Thyroid gland (tissue), 4 donors: ENCODE measurements at regions not wholly inside any gene's neighbourhood (a gene's known extent, or its start where the extent isn't known, plus 50 kb on each side); places are given as distances from the start of the nearest gene placed in this dataset.

Experiments
- DNase-seq, 2 donors: peaks; one replicate each; pipeline ENCODE4 v3.0.0-alpha.2; 2019
- H3K27ac ChIP-seq, 3 donors: fragments of 200-600 bp; sonication (generic); 1 replicate in 2 of 3; 2 replicates in 1 of 3; pipeline ENCODE4 v1.5.1; 2016 to 2019; ENCODE audit warnings: mild to moderate bottlenecking in 1 of 3, moderate library complexity in 1 of 3
- H3K27me3 ChIP-seq: fragments of 200-600 bp; sonication (generic); one replicate; pipeline ENCODE4 v1.5.1; 2019
- H3K36me3 ChIP-seq, 2 donors: fragments of 200-600 bp; sonication (generic); one replicate each; pipeline ENCODE4 v1.5.1; 2016 to 2019
- H3K4me1 ChIP-seq, 2 donors: fragments of 200-600 bp; sonication (generic); one replicate each; pipeline ENCODE4 v1.5.1; 2017 to 2019
- H3K4me3 ChIP-seq, 3 donors: fragments of 200-600 bp; sonication (generic); replicated peaks in 1 of 3; 1 replicate in 2 of 3; 2 replicates in 1 of 3; pipeline ENCODE4 v1.5.1; 2016; ENCODE audit warnings: mild to moderate bottlenecking in 1 of 3
- H3K9me3 ChIP-seq: fragments of 200-600 bp; sonication (generic); one replicate; pipeline ENCODE4 v1.5.1; 2017
- CTCF ChIP-seq, 6 experiments: fragments of 200-600 bp in 3 of 6; fragments of 450-650 bp in 3 of 6; sonication (generic) in 3 of 6; IDR thresholded peaks; one replicate each; pipeline ENCODE4 v1.5.1; 2016 to 2019; ENCODE audit warnings: antibody characterized with exemption in 6 of 6, mild to moderate bottlenecking in 2 of 6, inconsistent platforms in 1 of 6, moderate library complexity in 1 of 6
- POLR2A ChIP-seq, 2 donors: fragments of 450-650 bp; IDR thresholded peaks; one replicate each; pipeline ENCODE4 v1.6.1; 2017; ENCODE audit warnings: antibody characterized with exemption in 2 of 2, mild to moderate bottlenecking in 2 of 2, moderate library complexity in 1 of 2
- WGBS, 2 donors: methylation state at CpG; one replicate each; pipeline ENCODE4 v1.1.5; 2017; 5-methylcytosine and 5-hydroxymethylcytosine counted together
- intact Hi-C: fragments of 100-400 bp; cut with DNase I; formaldehyde crosslinking; loops from one replicate; pipeline ENCODE4 v1.15.1; 2023

DNA sequence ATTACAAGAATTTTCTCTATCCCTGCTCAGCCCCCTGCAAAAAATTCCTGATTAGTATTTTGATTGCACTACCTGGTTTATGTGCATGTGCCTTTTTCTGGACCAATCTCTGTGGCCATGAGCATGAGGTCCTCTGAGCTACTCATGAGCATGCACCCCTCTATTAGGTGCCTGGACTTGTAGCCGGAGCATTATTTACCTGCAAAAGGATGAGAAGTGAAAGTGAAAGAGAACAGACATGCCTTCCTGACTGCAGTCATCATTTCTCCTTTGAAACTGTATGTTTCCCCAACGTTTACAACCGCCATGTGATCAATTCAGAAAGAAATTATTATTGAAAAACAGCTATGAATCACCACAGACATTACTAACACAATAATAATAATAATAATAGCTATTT lies 1008.8 kb downstream of the ROBO2 start:
- Histone ChIP-seq H3K27ac (no peak overlapping the region), H3K4me1 (no peaks in the 10 kb centered on the region), H3K27me3 (no peaks in the 10 kb centered on the region), H3K4me3 (no peak overlapping the region), H3K36me3 (no peaks in the 10 kb centered on the region), H3K9me3 (no peaks in the 10 kb centered on the region)
- DNase-seq, result no peak
- no peak for TF ChIP-seq CTCF (IDR thresholded peaks at IDR 0.05)
- TF ChIP-seq POLR2A (IDR thresholded peaks at IDR 0.05), result no peak
- intact Hi-C loops, result no loop called here
- 76 to 77% methylated on average over 3 of the region's 3 CpGs for WGBS, 2 donors

DNA sequence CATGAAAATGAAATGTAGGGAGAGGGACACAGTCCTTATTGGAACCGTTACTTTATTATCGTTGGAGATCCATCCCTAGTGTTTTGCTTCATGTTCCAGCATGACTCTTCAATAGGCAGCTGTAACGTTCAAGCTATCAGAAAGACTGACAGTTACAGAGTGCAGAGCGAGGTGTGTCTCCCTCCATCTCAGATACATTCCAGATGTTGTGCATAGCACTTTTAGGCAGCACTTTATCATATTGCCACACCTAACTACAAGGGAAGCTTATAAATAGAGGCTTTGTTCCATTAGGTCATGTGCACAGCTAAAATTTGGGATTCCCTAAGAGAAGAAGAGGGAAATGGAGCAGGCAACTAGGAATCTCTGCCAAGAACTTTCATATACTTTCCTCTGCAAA lies 1009.6 kb downstream of the ROBO2 start:
- DNase-seq, result no peak
- TF ChIP-seq CTCF (IDR thresholded peaks at IDR 0.05) (no peak), POLR2A (IDR thresholded peaks at IDR 0.05) (no peak)
- H3K4me1 ChIP-seq, result no peaks in the 10 kb centered on the region
- 90% methylated on average over 4 of the region's 4 CpGs for WGBS, 2 donors
- no peaks in the 10 kb centered on the region for H3K9me3 ChIP-seq
- no peaks in the 10 kb centered on the region for H3K36me3 ChIP-seq
- intact Hi-C loops, result no loop called here
- H3K27ac ChIP-seq, result no peak overlapping the region
- H3K27me3 ChIP-seq, result no peaks in the 10 kb centered on the region
- no peak overlapping the region for H3K4me3 ChIP-seq

- WGBS, 2 donors, result 75 to 81% methylated on average over 4 of the region's 4 CpGs
- no peak overlapping the region for H3K4me3 ChIP-seq
- H3K36me3 ChIP-seq, result no peaks in the 10 kb centered on the region
- intact Hi-C loops, result no loop called here
- H3K4me1 ChIP-seq, result no peaks in the 10 kb centered on the region
- H3K9me3 ChIP-seq, result no peaks in the 10 kb centered on the region
- no peak overlapping the region for H3K27ac ChIP-seq
- H3K27me3 ChIP-seq, result no peaks in the 10 kb centered on the region
- DNase-seq, result no peak
- TF ChIP-seq CTCF (IDR thresholded peaks at IDR 0.05) (no peak), POLR2A (IDR thresholded peaks at IDR 0.05) (no peak)
Measured at GRCh38 chr3:78050276-78051065, 1010.6 kb downstream of the ROBO2 start.

DNA sequence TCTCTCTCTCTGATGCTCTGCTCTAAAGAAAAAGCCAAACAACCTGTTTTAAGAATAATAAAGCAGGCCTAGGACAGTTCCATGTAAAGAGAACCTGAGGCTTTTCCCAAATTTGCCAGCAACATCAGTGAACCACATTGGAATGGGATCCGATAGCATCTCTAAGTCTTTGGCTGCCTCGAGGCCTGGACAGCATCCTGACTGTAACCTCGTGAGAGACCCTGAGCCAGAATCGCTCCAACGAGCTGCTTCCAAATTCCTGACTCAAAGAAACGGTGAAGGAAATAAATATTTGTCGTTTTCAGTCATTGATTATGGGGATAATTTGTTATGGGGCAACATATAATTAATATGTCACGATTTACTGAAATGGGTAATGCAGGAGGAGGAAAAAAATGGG lies 1012.8 kb downstream of the ROBO2 start:
- no peak overlapping the region for H3K4me3 ChIP-seq
- H3K27ac ChIP-seq, result no peak overlapping the region
- H3K4me1 ChIP-seq, result no peaks in the 10 kb centered on the region
- no peak for DNase-seq
- no peaks in the 10 kb centered on the region for H3K27me3 ChIP-seq
- H3K36me3 ChIP-seq, result no peaks in the 10 kb centered on the region
- intact Hi-C loops, result no loop called here
- TF ChIP-seq CTCF (IDR thresholded peaks at IDR 0.05) (no peak), POLR2A (IDR thresholded peaks at IDR 0.05) (no peak)
- no peaks in the 10 kb centered on the region for H3K9me3 ChIP-seq
- 85 to 93% methylated on average over 8 of the region's 8 CpGs for WGBS, 2 donors

GRCh38 chr3:78066287-78066686 lies 1026.4 kb downstream of the ROBO2 start:
- Histone ChIP-seq H3K27ac (no peak overlapping the region), H3K36me3 (no peaks in the 10 kb centered on the region), H3K9me3 (no peaks in the 10 kb centered on the region), H3K4me3 (no peak overlapping the region), H3K4me1 (no peaks in the 10 kb centered on the region), H3K27me3 (no peaks in the 10 kb centered on the region)
- intact Hi-C loops, result no loop called here
- no peak for DNase-seq
- no peak for TF ChIP-seq POLR2A (IDR thresholded peaks at IDR 0.05)
- TF ChIP-seq CTCF (IDR thresholded peaks at IDR 0.05), result no peak
- 91 to 95% methylated on average over 5 of the region's 5 CpGs for whole genome bisulfite sequencing, 2 donors
